Activated gamma-delta T cell treated with Interleukin-2 at 50 U/mL for 16 hours (primary cell): ENCODE measurements at regions not wholly inside any gene's neighbourhood (a gene's known extent, or its start where the extent isn't known, plus 50 kb on each side); places are given as distances from the start of the nearest gene placed in this dataset.

Experiments used
- DNase-seq: peaks from one replicate; pipeline ENCODE4 v3.0.0-alpha.2; 2020

- no peak for DNase-seq
Measured at GRCh38 chr5:154587123-154588026, 109.3 kb upstream of the HAND1 start.

GRCh38 chr5:154583671-154584177 lies 105.7 kb upstream of the HAND1 start:
- no peak for DNase-seq

DNA sequence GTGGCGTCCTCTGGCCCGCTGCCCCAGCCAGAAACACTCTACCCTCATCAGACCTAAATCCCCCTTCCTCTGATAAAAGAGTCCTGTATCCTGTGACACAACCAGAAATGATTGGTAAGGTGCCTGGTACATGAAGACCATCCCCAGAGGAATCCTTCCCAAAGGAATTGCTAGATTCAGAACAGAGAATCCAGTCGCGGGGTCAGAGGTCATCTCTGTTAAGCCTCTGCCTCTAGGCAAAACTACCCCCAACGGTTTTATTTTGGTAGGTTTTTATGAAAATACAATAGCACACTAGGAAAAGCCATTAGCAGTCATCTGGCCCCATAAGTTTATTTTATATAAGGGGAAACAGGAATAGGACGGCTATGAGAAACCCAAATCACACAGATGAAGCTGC lies 102.4 kb upstream of the HAND1 start:
- no peak for DNase-seq

DNA sequence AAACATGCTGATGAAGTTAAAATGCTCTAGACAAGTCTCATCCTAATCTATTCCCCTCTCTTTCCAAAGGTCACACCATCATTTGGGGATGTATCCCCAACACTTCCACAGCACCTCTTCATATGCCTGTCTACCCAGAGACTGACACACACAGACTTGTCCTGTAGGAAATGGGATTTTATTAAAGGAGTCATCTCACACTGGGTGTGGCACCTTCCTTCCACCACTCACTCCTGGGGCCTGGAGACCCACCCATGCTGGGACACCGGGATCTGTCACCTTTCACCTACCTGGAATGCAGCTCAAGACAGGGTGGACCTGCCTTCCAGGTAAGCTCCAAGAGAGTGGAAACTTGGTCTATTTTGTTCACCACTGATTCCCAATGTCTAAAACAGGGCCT lies 99.4 kb upstream of the HAND1 start:
- DNase-seq = no peak

- no peak for DNase-seq
Measured at GRCh38 chr5:154576429-154576806, 98.4 kb upstream of the HAND1 start.

GRCh38 chr5:154575546-154576428 lies 97.8 kb upstream of the HAND1 start:
- DNase-seq = no peak

DNA sequence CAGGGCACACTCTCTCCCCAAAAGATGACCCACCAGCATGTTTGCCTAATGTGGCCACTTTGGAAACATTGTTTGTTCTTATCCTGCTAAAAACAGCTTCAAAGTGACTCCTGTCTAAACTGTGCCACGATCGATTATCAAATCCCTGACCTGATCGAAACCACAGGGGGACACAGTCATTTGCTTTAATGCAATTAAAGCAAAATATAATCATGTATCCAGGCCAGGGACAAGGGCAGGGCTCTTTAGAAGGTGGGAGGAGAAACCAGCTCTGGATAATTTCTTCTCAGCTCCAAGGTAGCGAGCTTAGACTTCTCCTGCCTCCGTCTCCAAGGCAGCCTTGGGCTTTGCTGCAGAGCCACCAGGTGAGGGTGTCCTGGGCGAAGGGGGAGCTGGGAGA lies 95.0 kb upstream of the HAND1 start:
- no peak for DNase-seq

DNA sequence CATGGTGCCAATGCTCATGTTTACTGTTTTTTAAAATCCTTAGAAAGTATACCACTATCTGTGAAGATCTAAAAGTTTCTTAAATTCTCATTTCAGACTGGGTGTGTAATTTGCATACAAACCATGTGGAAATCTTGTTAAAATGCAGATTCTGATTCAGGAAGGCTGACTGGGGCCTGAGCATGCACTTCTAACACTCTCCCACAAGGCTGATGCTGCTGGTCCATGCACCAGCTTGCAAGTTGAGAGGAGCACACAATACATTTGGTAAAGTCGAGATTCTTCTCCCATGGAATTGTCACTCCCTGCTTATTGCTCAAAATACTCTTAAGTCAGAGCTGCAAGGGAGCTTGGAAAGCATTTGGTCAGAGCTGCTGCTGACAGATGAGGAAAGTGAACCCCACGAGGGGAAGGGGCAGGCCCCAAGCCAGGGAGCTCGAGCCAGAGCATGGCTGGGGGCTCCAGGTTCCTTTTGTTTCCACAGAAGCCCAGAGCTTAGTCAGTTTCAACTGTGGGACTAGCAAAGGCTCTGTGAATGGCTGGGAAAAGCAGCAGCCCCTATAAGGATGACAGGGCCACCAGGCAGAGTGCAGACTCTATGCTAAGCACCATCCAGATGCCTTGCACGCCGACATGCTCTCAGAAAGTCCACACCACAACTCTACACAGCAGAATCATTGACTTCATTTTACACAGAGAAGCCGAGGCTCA lies 93.5 kb upstream of the HAND1 start:
- no peak for DNase-seq

DNA sequence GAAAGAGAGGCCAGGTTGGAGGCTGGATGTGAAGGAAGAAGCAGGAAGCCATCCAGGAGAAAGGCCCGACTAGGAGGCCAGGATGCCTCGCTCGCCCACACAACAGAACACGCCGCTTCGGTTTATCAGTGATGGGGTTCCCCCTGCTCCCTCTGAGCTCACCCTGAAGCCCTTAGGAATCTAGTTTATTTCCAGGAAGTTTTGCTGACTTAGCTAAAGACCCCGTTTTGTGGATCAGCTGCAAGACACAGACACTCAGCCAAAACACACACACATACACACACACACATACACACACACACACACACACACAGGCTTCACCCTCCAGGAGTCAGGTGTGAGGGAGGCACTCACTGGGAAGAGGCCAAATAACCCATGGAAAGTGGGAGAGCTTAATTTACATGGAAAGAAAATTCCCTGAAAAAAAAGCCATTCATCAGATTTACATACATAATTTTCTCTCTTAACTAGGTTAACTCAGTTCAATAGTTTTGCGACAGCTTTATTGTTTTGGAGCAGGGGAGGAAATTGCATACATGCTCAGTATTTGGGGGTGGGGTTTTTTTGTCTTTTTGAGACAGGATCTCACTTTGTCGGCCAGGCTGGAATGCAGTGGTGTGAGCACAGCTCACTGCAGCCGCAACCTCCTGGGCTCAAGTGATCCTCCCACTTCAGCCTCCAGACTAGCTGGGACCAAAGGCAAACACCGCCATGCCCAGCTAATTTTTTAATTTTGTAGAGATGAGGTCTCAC lies 92.7 kb upstream of the HAND1 start:
- DNase-seq = no peak

DNA sequence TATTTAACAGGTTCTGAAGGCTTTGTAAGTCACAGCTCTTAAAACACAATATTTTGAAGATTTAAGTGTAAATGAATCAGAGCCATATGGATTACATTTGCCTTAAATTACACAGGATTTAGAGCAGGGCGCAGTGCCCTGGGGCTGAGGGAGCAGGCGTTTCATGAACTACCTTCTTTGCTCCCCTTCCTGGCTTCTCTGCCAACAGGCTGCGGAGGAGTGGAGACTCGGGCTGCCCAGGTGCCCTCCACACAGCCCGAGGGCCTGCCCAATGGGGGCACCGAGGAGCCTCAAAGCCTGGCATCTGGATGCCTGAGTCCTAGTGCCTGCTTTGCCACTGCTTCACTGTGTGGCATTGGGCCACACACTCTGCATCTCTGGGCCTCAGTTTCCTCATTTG lies 90.6 kb upstream of the HAND1 start:
- DNase-seq = no peak

- no peak for DNase-seq
Measured at GRCh38 chr5:154567155-154567554, 89.1 kb upstream of the HAND1 start.

GRCh38 chr5:154566146-154566680 lies 88.2 kb upstream of the HAND1 start:
- DNase-seq = no peak

- no peak for DNase-seq
Measured at GRCh38 chr5:154565123-154565522, 87.1 kb upstream of the HAND1 start.

GRCh38 chr5:154562244-154562880 lies 84.3 kb upstream of the HAND1 start:
- DNase-seq = no peak

DNA sequence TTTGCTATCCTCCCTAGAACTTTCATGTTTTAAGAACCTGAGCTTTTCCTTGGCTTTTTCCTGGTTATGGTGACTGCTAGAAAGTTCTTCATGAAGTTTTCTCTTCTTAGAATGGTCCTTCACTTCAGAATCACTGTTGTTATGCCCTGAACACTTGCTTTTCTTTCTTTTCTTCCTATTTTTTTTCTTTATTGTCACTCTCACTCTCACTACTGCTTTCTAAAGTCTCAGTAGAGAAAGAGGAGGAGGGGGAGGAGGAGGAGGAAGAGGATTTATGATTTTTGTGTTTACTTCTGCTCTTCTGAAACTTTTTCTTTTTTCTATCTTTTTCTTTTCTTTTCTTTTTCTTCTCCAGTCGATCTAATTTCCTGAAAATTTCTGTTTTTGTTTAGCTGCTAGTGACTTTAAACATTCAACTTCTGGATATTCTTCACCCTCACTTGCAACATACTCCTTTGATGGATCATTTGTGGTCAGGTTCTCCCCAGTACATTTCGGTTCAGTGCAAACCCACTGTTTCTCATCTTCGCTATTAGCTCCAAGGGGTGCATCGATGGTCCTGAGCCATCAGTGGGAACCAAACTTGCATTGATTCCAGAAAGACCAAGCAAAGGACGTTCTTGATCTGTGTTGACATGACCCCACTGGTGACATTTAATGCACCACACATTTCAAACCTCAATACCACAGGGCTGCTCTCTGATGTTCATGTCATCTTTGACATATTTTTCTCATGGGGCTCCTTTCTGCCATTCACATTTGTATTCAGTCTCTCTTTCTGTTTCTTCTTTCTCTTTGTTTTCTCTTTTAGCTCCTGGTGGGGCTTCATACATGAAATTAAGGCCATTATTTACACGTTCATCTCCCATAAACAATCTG lies 81.6 kb upstream of the HAND1 start:
- DNase-seq = no peak

DNA sequence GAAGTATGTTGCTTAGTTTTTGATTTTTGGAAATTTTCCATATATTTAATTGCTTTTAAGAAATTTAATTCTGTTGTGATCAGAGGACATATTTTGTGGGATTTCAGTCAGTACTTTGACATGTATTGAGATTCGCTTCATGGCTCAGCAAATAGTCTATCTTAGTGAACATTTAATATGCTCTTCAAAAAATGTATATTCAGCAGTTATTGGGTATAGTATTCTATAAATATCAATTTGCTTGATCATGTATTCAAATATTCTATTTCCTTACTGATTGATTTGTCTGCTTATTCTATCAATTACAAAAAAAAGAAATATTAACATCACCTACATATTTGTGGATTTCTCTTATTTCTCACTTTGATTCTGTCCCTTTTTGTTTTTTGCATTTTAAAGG lies 79.5 kb upstream of the HAND1 start:
- DNase-seq = no peak

DNA sequence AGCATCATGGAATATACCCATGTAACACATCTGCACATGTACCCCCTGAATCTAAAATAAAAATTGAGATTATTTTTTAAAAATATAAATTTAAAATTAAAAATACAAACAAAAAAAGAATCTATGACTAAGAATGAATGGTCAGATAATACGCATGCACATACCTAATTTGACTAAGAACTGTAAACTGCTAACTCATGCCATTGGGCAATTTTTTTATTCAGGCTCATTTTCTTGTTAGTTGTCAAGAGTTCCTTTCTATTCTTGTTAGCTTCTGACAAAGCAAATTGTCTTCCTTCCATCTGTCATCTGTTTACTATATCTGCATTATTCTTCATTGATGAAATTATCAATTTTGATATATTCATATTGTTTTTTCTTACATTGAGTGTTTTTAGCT lies 69.5 kb upstream of the HAND1 start:
- no peak for DNase-seq

GRCh38 chr5:154546719-154547118 lies 68.7 kb upstream of the HAND1 start:
- no peak for DNase-seq

GRCh38 chr5:154544646-154545045 lies 66.6 kb upstream of the HAND1 start:
- no peak for DNase-seq

- DNase-seq = no peak
Measured at GRCh38 chr5:154543380-154543779, 65.4 kb upstream of the HAND1 start.

DNA sequence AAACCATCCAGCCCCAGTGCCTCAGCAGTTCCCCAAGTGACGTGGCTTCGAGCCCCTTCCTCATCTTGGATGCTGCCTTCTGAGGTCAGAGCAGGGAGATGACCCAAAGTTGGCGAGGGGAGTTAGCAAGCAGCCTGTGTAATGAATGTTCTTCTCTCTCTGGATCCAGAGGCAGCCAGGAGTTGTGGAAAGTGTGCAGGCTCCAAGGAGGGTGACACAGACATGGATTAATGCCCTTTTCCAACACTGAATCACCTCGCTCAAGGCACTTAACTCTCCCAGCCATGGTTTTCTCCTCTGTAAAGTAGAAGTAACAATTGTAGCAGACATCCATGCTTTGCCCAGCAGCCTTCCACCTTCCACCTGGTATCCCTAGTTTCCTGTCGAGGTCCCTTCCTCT lies 64.6 kb upstream of the HAND1 start:
- DNase-seq = no peak
